ENCODE measurements at regions not wholly inside any gene's neighbourhood (a gene's known extent, or its start where the extent isn't known, plus 50 kb on each side); places are given as distances from the start of the nearest gene placed in this dataset.
"Not testable (repeated sequence)": the region's sequence is repeated elsewhere in the genome, so short reads cannot be mapped to it uniquely, and the experiment has no call there.

GRCh38 chr5:116751684-116752083, 177.1 kb upstream of the SEMA6A start:
- no peak for DNase-seq

DNA sequence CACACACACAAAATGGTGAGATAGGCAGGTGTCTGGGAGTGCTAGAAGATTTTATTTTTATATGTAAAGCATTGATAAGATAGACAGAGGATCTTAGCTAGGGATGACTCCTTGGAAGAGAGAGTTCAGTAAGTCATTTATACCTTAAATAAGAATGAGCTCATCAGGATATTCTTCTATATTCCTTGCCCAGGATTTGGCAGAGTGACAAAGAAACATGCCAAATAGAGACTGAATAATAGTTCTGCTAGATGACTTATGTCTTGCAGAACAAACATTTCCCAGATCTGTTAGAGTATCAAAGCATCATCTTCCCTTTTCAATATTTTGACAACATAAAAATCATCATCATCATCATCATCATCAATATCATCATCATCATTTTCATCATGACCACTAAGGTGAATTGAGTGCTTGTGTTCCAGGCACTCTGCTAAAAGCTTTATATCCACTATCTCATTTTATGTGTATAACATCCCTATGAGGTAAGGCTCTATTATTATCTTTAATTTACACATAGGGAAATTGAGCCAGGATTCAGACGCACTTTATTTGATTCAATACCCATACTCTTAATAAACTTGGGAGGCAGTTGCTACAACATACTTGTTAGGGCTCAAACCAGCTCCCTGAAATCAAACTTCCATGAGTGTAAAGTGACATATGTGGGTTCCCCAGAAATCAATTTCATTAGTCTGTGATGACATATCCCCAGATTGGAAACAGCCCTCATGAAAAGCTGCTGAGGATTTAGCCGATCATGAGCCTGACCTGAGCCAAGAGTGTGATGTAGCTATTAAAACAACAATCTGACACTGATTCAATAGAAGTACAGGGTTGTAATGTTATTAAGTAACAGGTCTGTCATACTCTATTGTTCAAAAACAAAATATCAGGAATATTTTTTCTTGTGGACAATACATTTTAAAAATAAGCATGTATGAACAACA, 176.3 kb upstream of the SEMA6A start:
- no peak for DNase-seq

DNA sequence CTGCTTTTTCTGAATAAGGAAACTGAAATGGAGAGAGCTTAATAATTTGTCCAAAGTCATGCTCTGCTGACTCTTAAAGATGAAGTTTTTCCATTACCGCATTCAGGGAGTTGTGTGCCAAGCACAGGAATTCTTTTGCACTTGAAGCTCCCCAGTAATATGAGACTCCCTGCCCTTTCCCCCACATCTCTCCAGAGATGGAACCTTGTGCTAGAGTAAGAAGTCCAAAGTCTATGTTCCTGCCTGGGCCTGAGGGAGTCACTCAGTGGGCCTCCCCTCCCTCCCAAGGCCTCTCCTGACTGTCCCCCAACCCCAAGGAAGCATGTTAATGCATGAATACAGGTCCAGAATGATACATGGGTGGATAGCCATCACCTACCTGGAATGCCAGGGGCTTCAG, 173.3 kb upstream of the SEMA6A start:
- DNase-seq = no peak

DNA sequence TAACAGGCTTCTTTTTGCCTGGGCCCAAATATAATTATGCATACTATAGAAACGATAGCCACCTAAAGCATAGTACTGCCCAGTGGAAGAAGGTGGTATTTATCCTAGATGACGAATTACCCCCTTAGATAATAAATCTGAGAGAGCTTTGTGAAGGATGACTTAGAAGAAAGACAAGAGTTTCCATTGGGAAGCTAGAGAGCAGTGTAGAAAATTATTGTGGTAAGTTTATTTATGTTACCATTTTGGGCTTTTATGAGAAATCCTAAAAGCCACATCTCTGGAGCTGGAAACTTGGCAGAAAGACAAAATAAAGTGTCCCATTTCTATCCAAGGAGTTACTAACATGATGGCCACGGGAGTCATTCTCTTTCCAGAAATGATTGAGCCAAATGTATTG, 172.0 kb upstream of the SEMA6A start:
- DNase-seq = no peak

DNA sequence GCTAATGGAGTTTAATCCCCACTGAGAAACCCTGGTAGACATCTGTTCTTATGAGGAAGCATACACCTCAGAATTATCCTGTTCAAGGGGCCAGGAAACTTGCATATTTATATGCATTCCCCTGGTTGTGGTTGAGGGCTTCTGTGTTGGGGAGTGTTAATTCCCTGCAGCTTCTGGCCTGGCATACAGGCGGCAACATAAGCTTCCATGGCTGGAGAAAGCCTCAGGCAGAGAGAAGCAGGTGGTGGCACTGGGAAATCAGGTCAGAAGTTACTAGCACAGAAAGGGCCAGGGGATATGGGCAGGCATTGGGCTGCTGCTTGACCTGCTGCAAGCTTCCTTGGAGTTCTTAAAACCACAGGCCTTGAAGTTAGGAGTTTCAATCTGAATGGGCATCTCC, 166.1 kb upstream of the SEMA6A start:
- DNase-seq = no peak

DNA sequence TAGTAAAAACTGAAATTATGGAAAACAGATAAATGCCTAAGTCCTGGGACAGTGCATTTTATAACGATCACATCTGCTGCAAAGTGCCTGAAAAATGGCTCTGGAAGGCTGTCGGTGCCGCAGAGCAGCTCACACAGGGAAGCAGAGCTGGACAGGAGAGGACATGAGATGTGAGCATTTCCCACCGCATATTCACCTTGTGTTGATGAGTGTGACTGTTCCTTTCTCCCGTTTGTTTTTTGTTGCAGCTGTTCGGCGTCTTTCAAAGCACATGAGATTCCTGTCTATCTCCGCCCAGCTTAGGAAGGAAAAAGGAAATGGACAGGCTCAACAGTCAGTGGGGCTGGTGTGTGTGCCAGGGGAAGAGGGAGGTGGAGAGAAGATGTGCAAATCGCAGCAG, 164.9 kb upstream of the SEMA6A start:
- DNase-seq = no peak

DNA sequence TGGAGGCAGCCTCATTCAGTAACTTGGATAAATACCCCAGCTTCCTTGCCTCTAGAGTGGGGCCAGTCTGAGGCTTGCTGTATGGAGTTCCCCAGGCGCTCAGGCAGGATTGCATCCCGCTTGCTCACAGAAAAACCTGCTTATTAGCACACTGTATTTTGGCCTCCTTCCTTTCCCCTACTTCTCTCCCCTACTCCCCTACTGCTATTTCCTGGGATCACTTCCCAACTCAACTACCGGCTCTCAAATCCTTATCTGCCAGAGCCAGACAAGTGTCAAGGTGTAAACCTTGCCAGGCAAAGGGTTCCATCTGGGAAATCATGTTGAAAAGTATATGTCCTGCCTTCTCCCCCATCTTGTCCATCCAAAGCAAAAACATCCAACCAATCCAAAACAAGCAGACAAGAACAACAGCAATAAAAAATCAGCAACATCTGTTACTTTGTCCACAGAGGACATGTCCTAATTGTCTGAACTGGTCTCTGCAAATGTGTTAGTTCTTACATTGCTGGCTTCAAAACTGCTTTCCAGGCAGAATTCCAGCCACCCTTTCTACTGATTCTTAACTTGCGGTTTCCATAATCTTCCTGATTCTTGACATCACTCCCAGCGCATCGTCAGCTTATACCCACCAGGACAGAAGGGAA, 164.1 kb upstream of the SEMA6A start:
- DNase-seq = no peak

DNA sequence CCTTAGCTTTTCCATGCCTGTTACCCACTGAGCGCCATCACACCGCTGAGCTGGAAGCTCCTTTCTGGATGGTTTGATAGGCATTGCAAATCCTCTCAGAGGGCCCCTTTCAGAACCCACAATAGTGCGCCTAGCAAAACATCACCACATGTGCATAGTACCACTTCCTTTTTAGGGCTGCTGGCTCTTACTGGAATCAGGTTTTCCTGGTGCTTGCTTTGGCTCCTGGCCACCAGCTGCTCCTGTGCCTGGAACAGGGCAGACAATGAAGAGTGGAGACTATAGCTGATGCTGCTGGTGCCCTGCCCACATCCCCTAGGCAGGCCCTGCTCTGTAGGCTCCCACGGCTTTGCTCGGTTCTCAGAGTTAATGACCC, 163.6 kb upstream of the SEMA6A start:
- DNase-seq = no peak

- DNase-seq = no peak
Observed at GRCh38 chr5:116736671-116737070, 162.0 kb upstream of the SEMA6A start.

DNA sequence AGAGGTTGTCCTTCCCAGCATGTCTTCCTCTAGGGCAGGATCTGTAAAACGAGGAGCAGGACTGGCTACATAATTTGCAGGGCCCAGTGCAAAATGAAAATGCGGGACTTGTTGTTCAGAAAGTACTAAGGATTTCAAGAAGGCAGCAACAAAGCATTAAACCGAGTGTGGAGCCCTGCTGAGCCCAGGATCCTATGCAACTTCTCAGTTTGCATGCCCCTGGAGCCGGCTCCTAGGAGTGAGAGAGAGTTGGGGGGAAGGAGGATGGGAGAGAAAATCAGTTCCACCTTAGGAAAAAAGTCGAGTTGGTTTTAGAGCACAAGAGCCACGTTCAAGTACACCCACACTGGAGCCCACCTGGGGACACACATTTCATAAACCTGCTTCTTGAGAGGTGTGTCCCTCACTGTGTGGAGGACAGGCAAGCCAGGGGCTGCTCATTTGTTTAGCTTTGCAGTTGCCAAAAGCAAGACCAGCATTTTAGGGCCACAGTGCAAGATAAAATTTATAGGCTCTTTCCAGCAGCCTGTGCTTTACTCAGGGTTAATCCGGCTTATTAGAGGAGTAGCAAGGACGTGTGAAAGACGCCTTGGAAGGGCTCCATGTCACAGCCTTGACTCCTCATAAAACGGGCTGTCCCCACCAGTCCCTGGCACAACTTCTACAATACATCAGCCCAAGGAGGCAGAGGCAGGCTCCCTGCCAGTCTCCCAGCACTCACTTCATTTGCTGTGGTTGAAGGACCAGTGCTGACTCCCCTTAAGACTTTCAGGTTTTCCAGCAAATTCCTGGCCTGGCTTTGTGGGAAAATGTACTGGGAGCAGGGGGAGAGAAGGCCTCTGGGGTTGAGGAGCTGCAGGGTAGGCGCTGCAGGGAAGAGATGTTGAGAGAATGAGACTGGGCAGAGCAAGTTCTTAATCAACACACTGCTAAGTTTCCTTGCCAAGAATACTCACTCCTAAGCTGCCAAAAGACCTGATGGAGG, 159.7 kb upstream of the SEMA6A start:
- DNase-seq = no peak

GRCh38 chr5:116732591-116732990, 158.0 kb upstream of the SEMA6A start:
- no peak for DNase-seq

DNA sequence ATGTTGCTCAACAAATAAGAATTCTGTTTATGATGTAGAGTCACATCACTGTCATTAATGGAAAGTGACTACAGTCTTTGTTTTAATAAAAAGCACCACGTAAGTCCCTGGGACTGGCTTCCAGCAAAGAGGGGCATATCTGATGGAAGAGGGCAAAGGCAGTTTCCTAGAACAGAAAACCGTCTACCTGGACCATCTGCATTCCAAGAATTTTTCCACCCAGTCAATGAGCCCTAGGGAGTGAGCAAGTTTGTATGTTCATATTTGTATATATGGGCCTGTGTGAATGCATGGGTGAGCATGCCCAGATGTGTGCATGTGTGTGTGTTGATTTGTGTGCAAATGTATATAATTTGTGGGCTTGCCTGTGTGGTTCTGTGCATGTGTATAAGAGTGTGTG, 156.8 kb upstream of the SEMA6A start:
- no peak for DNase-seq

DNA sequence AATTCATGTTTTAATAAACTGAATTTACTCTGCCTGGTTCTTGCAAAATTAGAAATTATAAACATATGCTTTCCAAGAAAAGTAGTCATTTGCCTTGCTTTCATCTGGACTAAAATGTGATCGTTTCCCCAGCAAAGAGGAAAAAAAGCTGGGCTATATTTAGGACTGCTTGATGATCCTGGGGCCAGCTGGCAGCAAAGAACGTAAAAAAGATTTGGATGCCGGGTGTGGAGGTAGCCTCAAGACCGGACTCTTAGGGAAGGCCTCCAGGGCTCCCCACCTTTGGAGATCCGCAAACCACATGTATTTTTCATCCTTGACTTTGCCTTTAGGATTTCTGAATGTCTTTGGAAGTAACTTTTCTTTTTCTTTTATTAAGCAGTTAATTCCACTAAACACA, 156.1 kb upstream of the SEMA6A start:
- no peak for DNase-seq

GRCh38 chr5:116730185-116730584, 155.6 kb upstream of the SEMA6A start:
- no peak for DNase-seq

DNA sequence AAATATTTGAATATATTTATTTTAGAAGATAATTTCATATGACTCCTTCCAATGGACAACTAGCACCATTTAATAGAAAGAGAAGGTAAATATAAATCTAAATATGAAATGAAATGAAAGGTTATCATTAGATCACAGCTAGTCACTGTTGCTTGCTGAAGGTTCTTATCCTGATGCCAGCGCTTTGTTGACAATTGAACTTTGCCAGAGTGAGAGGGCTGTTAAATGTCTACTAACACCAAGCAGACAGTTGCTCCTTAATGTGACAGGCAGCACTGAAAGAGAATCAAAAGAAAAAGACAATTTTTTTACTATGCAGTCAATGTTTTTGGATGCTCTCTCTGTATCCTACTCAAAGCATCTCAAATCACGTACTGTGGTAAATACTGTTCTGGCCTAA, 152.6 kb upstream of the SEMA6A start:
- DNase-seq = no peak

- not testable (repeated sequence) for DNase-seq
Observed at GRCh38 chr5:116726180-116726579, 151.6 kb upstream of the SEMA6A start.

GRCh38 chr5:116724971-116725370, 150.3 kb upstream of the SEMA6A start:
- DNase-seq = no peak

DNA sequence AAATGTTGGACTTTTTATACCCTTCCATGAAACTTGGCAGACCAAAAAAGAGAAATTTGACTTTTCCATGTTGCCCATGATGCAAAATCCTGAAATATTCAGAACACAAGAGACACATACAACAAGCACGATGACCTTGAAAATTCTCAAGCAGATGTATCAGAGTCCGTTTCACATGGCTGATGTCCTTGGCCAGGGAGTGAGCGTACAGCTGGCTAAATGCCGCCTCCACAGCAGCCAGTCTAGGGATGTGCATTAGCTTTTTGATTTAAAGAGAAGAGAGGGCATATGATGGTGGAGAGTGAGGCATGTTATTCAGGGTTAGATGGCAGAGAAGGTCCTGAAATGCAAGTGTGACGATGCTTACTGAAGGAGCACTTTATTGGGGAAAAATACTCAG, 148.0 kb upstream of the SEMA6A start:
- no peak for DNase-seq

- no peak for DNase-seq
Observed at GRCh38 chr5:116719106-116719505, 144.5 kb upstream of the SEMA6A start.

DNA sequence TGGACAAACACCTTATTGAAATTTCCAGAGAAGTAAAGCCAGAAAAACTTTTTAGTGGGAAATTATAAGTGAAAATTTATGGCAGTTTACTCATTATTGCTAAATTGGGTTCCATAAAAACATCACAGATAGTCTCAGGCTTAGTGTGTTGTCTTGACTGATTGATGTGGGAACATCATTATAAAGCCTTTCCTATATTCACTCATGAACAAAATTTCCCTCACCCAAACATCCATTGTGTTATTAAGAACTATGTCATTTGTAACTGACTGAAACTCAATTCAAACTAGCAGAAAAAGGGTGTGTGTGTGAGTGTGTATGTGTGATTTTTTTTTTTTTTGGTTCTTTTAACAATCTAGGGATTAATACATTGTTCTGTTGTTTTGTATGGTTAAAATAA, 143.7 kb upstream of the SEMA6A start:
- DNase-seq = no peak

GRCh38 chr5:116709082-116709481, 134.5 kb upstream of the SEMA6A start:
- no peak for DNase-seq

DNA sequence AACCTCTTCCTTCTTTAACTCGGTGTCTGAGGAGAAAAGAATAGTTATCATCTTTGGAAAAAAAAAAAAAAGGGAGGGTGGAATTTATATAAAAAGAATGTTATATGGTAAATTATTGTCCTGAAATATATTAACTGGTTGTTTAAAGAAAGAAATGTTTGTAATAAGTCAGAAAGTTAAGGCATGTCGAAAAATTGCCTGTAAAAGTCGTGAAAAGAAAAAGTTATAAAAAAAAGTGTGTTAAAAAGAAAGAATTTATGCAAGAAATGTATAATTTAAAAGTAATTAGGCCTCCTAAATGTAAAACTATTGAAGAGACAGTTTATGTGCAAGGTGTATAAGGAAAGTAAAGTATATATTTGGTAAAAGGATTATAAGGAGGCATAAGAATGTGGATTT, 130.5 kb upstream of the SEMA6A start:
- not testable (repeated sequence) for DNase-seq

DNA sequence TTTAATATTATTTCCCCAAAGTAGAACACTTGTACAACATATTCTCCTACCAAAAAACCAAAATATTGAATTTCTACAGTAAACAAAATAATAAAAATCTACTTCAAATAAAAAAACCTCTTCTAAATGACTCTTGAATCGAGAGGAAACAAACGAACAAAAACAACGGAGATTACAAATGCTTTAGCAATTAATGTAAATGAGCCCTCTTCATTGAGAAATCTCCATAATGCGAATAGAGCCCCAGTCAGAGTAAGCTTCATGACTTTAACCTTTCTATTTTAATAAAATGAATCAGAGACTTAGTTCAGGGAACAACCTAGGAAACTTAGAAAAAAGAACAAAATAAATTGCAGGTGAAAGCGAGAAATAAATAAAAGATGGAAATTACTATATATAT, 129.3 kb upstream of the SEMA6A start:
- no peak for DNase-seq
